ENCODE measurements at regions not wholly inside any gene's neighbourhood (a gene's known extent, or its start where the extent isn't known, plus 50 kb on each side); places are given as distances from the start of the nearest gene placed in this dataset.
"Not testable (repeated sequence)": the region's sequence is repeated elsewhere in the genome, so short reads cannot be mapped to it uniquely, and the experiment has no call there.

- DNase-seq: not testable (repeated sequence)
Measured at GRCh38 chr9:78172610-78173009, 63.3 kb upstream of the CEP78 start.

- DNase-seq: no peak
Measured at GRCh38 chr9:78171651-78172050, 64.2 kb upstream of the CEP78 start.

- no peak for DNase-seq
Measured at GRCh38 chr9:78169125-78169524, 66.8 kb upstream of the CEP78 start.

- no peak for DNase-seq
Measured at GRCh38 chr9:78167356-78167755, 68.5 kb upstream of the CEP78 start.

- DNase-seq: no peak
Measured at GRCh38 chr9:78163834-78164233, 72.0 kb upstream of the CEP78 start.

GRCh38 chr9:78158286-78158685 lies 77.6 kb upstream of the CEP78 start:
- no peak for DNase-seq

- DNase-seq: no peak
Measured at GRCh38 chr9:78150983-78151356, 84.9 kb upstream of the CEP78 start.

GRCh38 chr9:78150312-78150982 lies 85.4 kb upstream of the CEP78 start:
- DNase-seq: no peak

- no peak for DNase-seq
Measured at GRCh38 chr9:78149702-78150291, 86.1 kb upstream of the CEP78 start.

- DNase-seq: no peak
Measured at GRCh38 chr9:78146241-78146640, 89.6 kb upstream of the CEP78 start.

- DNase-seq: peak in 3 of 14 donors; percentile 14 to 55 (median 25)
Measured at GRCh38 chr9:78144663-78145377, 91.1 kb upstream of the CEP78 start.

- DNase-seq: no peak
Measured at GRCh38 chr9:78144008-78144381, 91.9 kb upstream of the CEP78 start.

- DNase-seq: no peak
Measured at GRCh38 chr9:78143281-78144007, 92.4 kb upstream of the CEP78 start.

- not testable (repeated sequence) for DNase-seq
Measured at GRCh38 chr9:78142264-78142663, 93.6 kb upstream of the CEP78 start.

- no peak for DNase-seq
Measured at GRCh38 chr9:78133751-78134150, 102.1 kb upstream of the CEP78 start.

- no peak for DNase-seq
Measured at GRCh38 chr9:78132701-78133058, 101.1 kb upstream of the GNAQ start.

GRCh38 chr9:78131969-78132700 lies 100.5 kb upstream of the GNAQ start:
- DNase-seq: no peak

GRCh38 chr9:78130853-78131252 lies 99.2 kb upstream of the GNAQ start:
- no peak for DNase-seq

- peak in 12 of 14 donors; percentile 11 to 80 (median 66) for DNase-seq
Measured at GRCh38 chr9:78130004-78130403, 98.4 kb upstream of the GNAQ start.

- DNase-seq: peak in 12 of 14 donors; percentile 9 to 89 (median 74)
Measured at GRCh38 chr9:78127279-78128225, 95.9 kb upstream of the GNAQ start.

GRCh38 chr9:78123808-78124207 lies 92.2 kb upstream of the GNAQ start:
- no peak for DNase-seq

Measured in C1 segment of cervical spinal cord (tissue), 14 donors.